Endodermal cell (in vitro differentiated cells): ENCODE measurements at regions not wholly inside any gene's neighbourhood (a gene's known extent, or its start where the extent isn't known, plus 50 kb on each side); places are given as distances from the start of the nearest gene placed in this dataset.
A peak's percentile ranks its signal among the peaks of the same experiment; 100 is the strongest.
"Not testable (repeated sequence)": the region's sequence is repeated elsewhere in the genome, so short reads cannot be mapped to it uniquely, and the experiment has no call there.

ENCODE experiments used
- DNase-seq: peaks from one replicate; pipeline ENCODE4 v3.0.0-alpha.2; 2017
- H3K27ac ChIP-seq: 2 replicates; pipeline ENCODE4 v1.5.1; 2013; ENCODE audit warnings: mild to moderate bottlenecking, low read depth, low read length, moderate library complexity
- H3K27me3 ChIP-seq: 2 replicates; pipeline ENCODE4 v1.6.1; 2013; ENCODE audit warnings: mild to moderate bottlenecking, low read length, moderate library complexity; ENCODE audit not compliant: insufficient read depth, control insufficient read depth, poor library complexity, severe bottlenecking
- H3K36me3 ChIP-seq: 2 replicates; pipeline ENCODE4 v1.7.0; 2013; ENCODE audit warnings: mild to moderate bottlenecking, low read length, moderate library complexity; ENCODE audit not compliant: control insufficient read depth, insufficient read depth
- H3K4me1 ChIP-seq: one replicate; pipeline ENCODE4 v1.7.0; 2013; ENCODE audit warnings: low read length; ENCODE audit not compliant: control insufficient read depth, insufficient read depth
- H3K4me3 ChIP-seq: 2 replicates; pipeline ENCODE4 v1.5.1; 2013; ENCODE audit warnings: mild to moderate bottlenecking, low read length, moderate library complexity
- H3K9ac ChIP-seq: 2 replicates; pipeline ENCODE4 v1.6.1; 2013; ENCODE audit warnings: mild to moderate bottlenecking, low read length, moderate library complexity; ENCODE audit not compliant: poor library complexity, severe bottlenecking; ENCODE audit errors: extremely low read depth
- H3K9me3 ChIP-seq: 2 replicates; pipeline ENCODE4 v1.6.1; 2013; ENCODE audit warnings: mild to moderate bottlenecking, low read length, moderate library complexity; ENCODE audit not compliant: control insufficient read depth
- H3K27ac Mint-ChIP-seq: 2 replicates; pipeline ENCODE4 v1.8.0; 2020; ENCODE audit warnings: mixed read lengths
- H3K27me3 Mint-ChIP-seq: 2 replicates; pipeline ENCODE4 v1.8.0; 2021; ENCODE audit warnings: mild to moderate bottlenecking, mixed read lengths; ENCODE audit not compliant: insufficient read depth
- H3K36me3 Mint-ChIP-seq: 2 replicates; pipeline ENCODE4 v1.8.0; 2020; ENCODE audit warnings: low read depth, mixed read lengths
- H3K4me1 Mint-ChIP-seq: 2 replicates; pipeline ENCODE4 v1.8.0; 2020; ENCODE audit warnings: mixed read lengths
- H3K4me3 Mint-ChIP-seq: 2 replicates; pipeline ENCODE4 v1.8.0; 2020; ENCODE audit warnings: mild to moderate bottlenecking, moderate library complexity, mixed read lengths
- H3K9me3 Mint-ChIP-seq: 2 replicates; pipeline ENCODE4 v1.8.0; 2020; ENCODE audit warnings: mild to moderate bottlenecking, mixed read lengths
- WGBS, 2 experiments: methylation state at CpG; one replicate each; pipeline versions ENCODE4 v1.1.5 to v1.1.7; 2013; ENCODE audit warnings: missing lambda C conversion rate in 2 of 2, mixed read lengths in 1 of 2; ENCODE audit not compliant: insufficient coverage in 1 of 2, insufficient read length in 1 of 2; 5-methylcytosine and 5-hydroxymethylcytosine counted together
- TF ChIP-seq, protein P1 (sequence below): fragments of 200-600 bp; sonication (generic); conservative IDR thresholded peaks from 2 replicates; pipeline ENCODE4 v1.5.0; 2021; ENCODE audit warnings: antibody characterized with exemption, mild to moderate bottlenecking

- no peak overlapping the region for H3K27ac ChIP-seq
- H3K27ac Mint-ChIP-seq, result no peak overlapping the region
- peak; percentile 52 for DNase-seq
- no peaks in the 10 kb centered on the region for H3K36me3 Mint-ChIP-seq
- no peaks in the 10 kb centered on the region for H3K27me3 Mint-ChIP-seq
- no peak overlapping the region for H3K9ac ChIP-seq
- peaks cover 37% of the 10 kb centered on the region for H3K4me1 Mint-ChIP-seq
- no peak overlapping the region for H3K4me3 ChIP-seq
- no peaks in the 10 kb centered on the region for H3K36me3 ChIP-seq
- peaks cover 11% of the 10 kb centered on the region for H3K4me1 ChIP-seq
- H3K9me3 ChIP-seq, result no peaks in the 10 kb centered on the region
- no peaks in the 10 kb centered on the region for H3K27me3 ChIP-seq
- H3K4me3 Mint-ChIP-seq, result no peak overlapping the region
- 94 to 100% methylated on average over 1 to 5 of the region's 6 CpGs for WGBS, 2 experiments
- no peaks in the 10 kb centered on the region for H3K9me3 Mint-ChIP-seq
- TF ChIP-seq, protein P1, sequence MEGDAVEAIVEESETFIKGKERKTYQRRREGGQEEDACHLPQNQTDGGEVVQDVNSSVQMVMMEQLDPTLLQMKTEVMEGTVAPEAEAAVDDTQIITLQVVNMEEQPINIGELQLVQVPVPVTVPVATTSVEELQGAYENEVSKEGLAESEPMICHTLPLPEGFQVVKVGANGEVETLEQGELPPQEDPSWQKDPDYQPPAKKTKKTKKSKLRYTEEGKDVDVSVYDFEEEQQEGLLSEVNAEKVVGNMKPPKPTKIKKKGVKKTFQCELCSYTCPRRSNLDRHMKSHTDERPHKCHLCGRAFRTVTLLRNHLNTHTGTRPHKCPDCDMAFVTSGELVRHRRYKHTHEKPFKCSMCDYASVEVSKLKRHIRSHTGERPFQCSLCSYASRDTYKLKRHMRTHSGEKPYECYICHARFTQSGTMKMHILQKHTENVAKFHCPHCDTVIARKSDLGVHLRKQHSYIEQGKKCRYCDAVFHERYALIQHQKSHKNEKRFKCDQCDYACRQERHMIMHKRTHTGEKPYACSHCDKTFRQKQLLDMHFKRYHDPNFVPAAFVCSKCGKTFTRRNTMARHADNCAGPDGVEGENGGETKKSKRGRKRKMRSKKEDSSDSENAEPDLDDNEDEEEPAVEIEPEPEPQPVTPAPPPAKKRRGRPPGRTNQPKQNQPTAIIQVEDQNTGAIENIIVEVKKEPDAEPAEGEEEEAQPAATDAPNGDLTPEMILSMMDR, result no peak
Observed at GRCh38 chr6:44039191-44039719, 88.0 kb downstream of the MRPL14 start.

GRCh38 chr6:44038543-44039065, 88.6 kb downstream of the MRPL14 start:
- Histone ChIP-seq H3K9ac (no peak overlapping the region), H3K9me3 (no peaks in the 10 kb centered on the region), H3K27me3 (no peaks in the 10 kb centered on the region), H3K27ac (no peak overlapping the region), H3K36me3 (no peaks in the 10 kb centered on the region), H3K4me3 (no peak overlapping the region), H3K4me1 (peaks cover 10% of the 10 kb centered on the region)
- no peaks in the 10 kb centered on the region for H3K9me3 Mint-ChIP-seq
- no peak overlapping the region for H3K4me3 Mint-ChIP-seq
- TF ChIP-seq, protein P1, result no peak
- peak; percentile 25 for DNase-seq
- H3K4me1 Mint-ChIP-seq, result peaks cover 36% of the 10 kb centered on the region
- H3K36me3 Mint-ChIP-seq, result no peaks in the 10 kb centered on the region
- no peak overlapping the region for H3K27ac Mint-ChIP-seq
- WGBS, 2 experiments, result 84 to 88% methylated on average over 2 to 4 of the region's 4 CpGs
- no peaks in the 10 kb centered on the region for H3K27me3 Mint-ChIP-seq

GRCh38 chr6:44037847-44038542, 89.3 kb downstream of the MRPL14 start:
- no peaks in the 10 kb centered on the region for H3K36me3 Mint-ChIP-seq
- no peaks in the 10 kb centered on the region for H3K36me3 ChIP-seq
- H3K27me3 Mint-ChIP-seq, result no peaks in the 10 kb centered on the region
- no peaks in the 10 kb centered on the region for H3K9me3 Mint-ChIP-seq
- H3K4me3 ChIP-seq, result no peak overlapping the region
- H3K27ac Mint-ChIP-seq, result no peak overlapping the region
- DNase-seq, result peak; percentile 43
- 95 to 97% methylated on average over 7 to 13 of the region's 13 CpGs for WGBS, 2 experiments
- no peaks in the 10 kb centered on the region for H3K27me3 ChIP-seq
- H3K9ac ChIP-seq, result no peak overlapping the region
- TF ChIP-seq, protein P1, result no peak
- H3K9me3 ChIP-seq, result no peaks in the 10 kb centered on the region
- no peak overlapping the region for H3K27ac ChIP-seq
- peaks cover 31% of the 10 kb centered on the region for H3K4me1 Mint-ChIP-seq
- no peak overlapping the region for H3K4me3 Mint-ChIP-seq
- H3K4me1 ChIP-seq, result peaks cover 6% of the 10 kb centered on the region

DNA sequence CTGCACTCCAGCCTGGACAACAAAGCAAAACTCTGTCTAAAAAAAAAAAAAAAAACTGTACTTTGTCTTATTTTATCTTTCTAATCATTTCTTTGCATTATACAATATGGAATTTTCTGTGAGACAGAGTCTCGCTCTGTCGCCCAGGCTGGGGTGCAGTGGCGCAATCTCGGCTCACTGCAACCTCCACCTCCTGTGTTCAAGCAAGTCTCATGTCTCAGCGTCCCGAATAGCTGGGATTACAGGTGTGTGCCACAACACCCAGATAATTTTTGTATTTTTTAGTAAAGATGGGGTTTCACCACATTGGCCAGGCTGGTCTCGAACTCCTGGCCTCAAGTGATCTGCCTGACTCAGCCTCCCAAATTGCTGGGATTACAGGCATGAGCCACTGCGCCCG, 90.0 kb downstream of the MRPL14 start:
- H3K27ac Mint-ChIP-seq, DNase-seq, H3K27ac ChIP-seq, H3K36me3 ChIP-seq, H3K9ac ChIP-seq, H3K4me1 ChIP-seq, H3K9me3 ChIP-seq, H3K27me3 ChIP-seq, H3K4me3 ChIP-seq, H3K4me3 Mint-ChIP-seq, H3K9me3 Mint-ChIP-seq, H3K36me3 Mint-ChIP-seq, H3K27me3 Mint-ChIP-seq: not testable (repeated sequence)
- WGBS, 2 experiments, result 94 to 97% methylated on average over 5 to 9 of the region's 9 CpGs
- H3K4me1 Mint-ChIP-seq, result peaks cover 24% of the 10 kb centered on the region
